GM12878 (cell line): ENCODE measurements at regions not wholly inside any gene's neighbourhood (a gene's known extent, or its start where the extent isn't known, plus 50 kb on each side); places are given as distances from the start of the nearest gene placed in this dataset.

ENCODE experiments used
- ATAC-seq: fragments of 200-7000 bp; cut with Tn5 transposase; 3 replicates; pipeline ENCODE4 v1.9.1; 2020; ENCODE audit warnings: mild to moderate bottlenecking, moderate library complexity
- BruUV-seq: library from RNA; stranded (reverse); fragments of 400-500 nt; replicated peaks from 2 replicates; lab custom pipeline; 2021; lab: Mats Ljungman, UMichigan
- CTCF ChIA-PET: fragments of 300-600 bp; sonication (Branson Sonifier 250); formaldehyde crosslinking; extraction: SDS; loops from one replicate; lab custom pipeline; 2021; ENCODE audit warnings: inconsistent platforms; lab: Yijun Ruan, JAX
- POLR2A ChIA-PET: fragments of 350-600 bp; formaldehyde crosslinking; extraction: SDS; loops from one replicate; lab custom pipeline; 2021; ENCODE audit warnings: inconsistent platforms; lab: Charles Lee
- RAD21 ChIA-PET: fragments of 300-600 bp; sonication (Branson Sonifier 250); formaldehyde crosslinking; loops from one replicate; lab custom pipeline; 2023; ENCODE audit warnings: antibody characterized with exemption; ENCODE audit not compliant: unreplicated experiment; lab: Charles Lee
- SMC1A ChIA-PET: fragments of 300-600 bp; sonication (Branson Sonifier 250); formaldehyde crosslinking; loops from one replicate; lab custom pipeline; 2023; ENCODE audit not compliant: unreplicated experiment, uncharacterized antibody; lab: Charles Lee
- DNase-seq: peaks from one replicate; pipeline ENCODE4 v3.0.0-alpha.2; 2011; ENCODE audit warnings: low read depth, low spot score
- FAIRE-seq: peaks from 3 replicates; lab custom pipeline; 2011; peaks lifted over from hg19 to GRCh38; lab: Jason Lieb, UNC
- H2AFZ ChIP-seq: 2 replicates; pipeline ENCODE4 v1.6.0; 2011; ENCODE audit warnings: low read depth, low read length, control low read depth; ENCODE audit not compliant: control insufficient read depth
- H3K27ac ChIP-seq: 2 replicates; pipeline ENCODE4 v1.5.1; 2011; ENCODE audit warnings: control low read depth; ENCODE audit not compliant: control insufficient read depth, insufficient read depth
- H3K27me3 ChIP-seq, 2 experiments: replicated peaks in 1 of 2; 2 replicates each; pipeline versions ENCODE4 v1.6.0 to v1.6.1; 2011; ENCODE audit warnings: low read length in 1 of 2; ENCODE audit not compliant: control insufficient read depth in 2 of 2, insufficient read depth in 2 of 2
- H3K36me3 ChIP-seq, 2 experiments: 2 replicates each; pipeline ENCODE4 v1.5.1; 2011; ENCODE audit warnings: low read length in 1 of 2; ENCODE audit not compliant: control insufficient read depth in 2 of 2, insufficient read depth in 2 of 2
- H3K4me1 ChIP-seq: 2 replicates; pipeline ENCODE4 v1.6.1; 2011; ENCODE audit warnings: mild to moderate bottlenecking, low read length, moderate library complexity, mixed read lengths; ENCODE audit not compliant: control insufficient read depth, insufficient read depth
- H3K4me2 ChIP-seq: 2 replicates; pipeline ENCODE4 v1.6.0; 2011; ENCODE audit warnings: control low read depth; ENCODE audit not compliant: control insufficient read depth, insufficient read depth
- H3K4me3 ChIP-seq: fragments of 200-600 bp; sonication (generic); 2 replicates; pipeline ENCODE4 v1.5.1; 2016
- H3K79me2 ChIP-seq: 2 replicates; pipeline ENCODE4 v1.6.0; 2011; ENCODE audit warnings: low read length; ENCODE audit not compliant: control insufficient read depth, insufficient read depth
- H3K9ac ChIP-seq: 2 replicates; pipeline ENCODE4 v1.8.0; 2011; ENCODE audit warnings: low read length, control low read depth, mixed read lengths; ENCODE audit not compliant: control insufficient read depth, insufficient read depth
- H3K9me3 ChIP-seq: replicated peaks from 3 replicates; pipeline ENCODE4 v1.5.1; 2011; ENCODE audit warnings: mild to moderate bottlenecking, low read length; ENCODE audit not compliant: control insufficient read depth, insufficient read depth
- H4K20me1 ChIP-seq: 2 replicates; pipeline ENCODE4 v1.6.0; 2011; ENCODE audit not compliant: control insufficient read depth, insufficient read depth
- HDGF ChIP-seq: fragments of 450-650 bp; IDR thresholded peaks from 2 replicates; pipeline ENCODE4 v1.6.1; 2016; ENCODE audit warnings: antibody characterized with exemption
- MTA2 ChIP-seq: fragments of 450-650 bp; IDR thresholded peaks from 2 replicates; pipeline ENCODE4 v1.6.1; 2016; ENCODE audit warnings: low read depth, mild to moderate bottlenecking, moderate library complexity
- NR2C1 ChIP-seq: fragments of 450-650 bp; IDR thresholded peaks from 2 replicates; pipeline ENCODE4 v1.6.1; 2017; ENCODE audit warnings: antibody characterized with exemption, mild to moderate bottlenecking, moderate library complexity
- PAX8 ChIP-seq: fragments of 450-650 bp; IDR thresholded peaks from 2 replicates; pipeline ENCODE4 v1.6.1; 2017; ENCODE audit warnings: mild to moderate bottlenecking, moderate library complexity
- SIX5 ChIP-seq: IDR thresholded peaks from 2 replicates; pipeline ENCODE4 v1.6.1; 2011; ENCODE audit warnings: mild to moderate bottlenecking, low read depth, low read length, moderate library complexity; ENCODE audit not compliant: severe bottlenecking
- WGBS: methylation state at CpG from one replicate; pipeline ENCODE4 v1.1.6; 2016; ENCODE audit warnings: low lambda C conversion rate; ENCODE audit not compliant: insufficient replicate concordance, insufficient coverage; ENCODE audit errors: missing lambda C conversion rate; 5-methylcytosine and 5-hydroxymethylcytosine counted together
- in situ Hi-C: fragments of 300-500 bp; cut with MboI; formaldehyde crosslinking; loops from 9 replicates; pipeline ENCODE4 v1.14.3; 2018; ENCODE audit warnings: mixed read lengths
- intact Hi-C: fragments of 100-400 bp; cut with micrococcal nuclease; formaldehyde crosslinking; loops from one replicate; pipeline ENCODE4 v1.14.2; 2022; ENCODE audit not compliant: unreplicated experiment
- TF ChIP-seq, protein P1 (sequence below): IDR thresholded peaks from 2 replicates; pipeline ENCODE4 v1.6.1; 2012; ENCODE audit warnings: low read depth, low read length, improper control_type of control experiment

GRCh38 chr7:156505876-156506275 is 134.7 kb upstream of the RNF32 start:
- ATAC-seq (no peak), FAIRE-seq (no peak), DNase-seq (no peak)
- Histone ChIP-seq H3K27me3 (no peaks in the 10 kb centered on the region), H3K27ac (no peak overlapping the region), H3K36me3 (no peaks in the 10 kb centered on the region), H3K4me1 (no peaks in the 10 kb centered on the region), H3K9me3 (no peaks in the 10 kb centered on the region; the same call in 2 of the 3 replicates), H4K20me1 (no peaks in the 10 kb centered on the region), H3K4me3 (no peak overlapping the region), H3K79me2 (no peaks in the 10 kb centered on the region), H2AFZ (no peak overlapping the region), H3K4me2 (no peak overlapping the region), H3K9ac (no peak overlapping the region)
- intact Hi-C loops, result no loop called here
- 36% methylated on average over 9 of the region's 10 CpGs for WGBS
- ChIA-PET RAD21 (no interaction called here), SMC1A (no interaction called here), POLR2A (no interaction called here), CTCF (no interaction called here)
- no TSS peak for BruUV-seq
- TF ChIP-seq SIX5 (no peak), MTA2 (no peak), HDGF (no peak), PAX8 (no peak), NR2C1 (no peak)
- TF ChIP-seq, protein P1, sequence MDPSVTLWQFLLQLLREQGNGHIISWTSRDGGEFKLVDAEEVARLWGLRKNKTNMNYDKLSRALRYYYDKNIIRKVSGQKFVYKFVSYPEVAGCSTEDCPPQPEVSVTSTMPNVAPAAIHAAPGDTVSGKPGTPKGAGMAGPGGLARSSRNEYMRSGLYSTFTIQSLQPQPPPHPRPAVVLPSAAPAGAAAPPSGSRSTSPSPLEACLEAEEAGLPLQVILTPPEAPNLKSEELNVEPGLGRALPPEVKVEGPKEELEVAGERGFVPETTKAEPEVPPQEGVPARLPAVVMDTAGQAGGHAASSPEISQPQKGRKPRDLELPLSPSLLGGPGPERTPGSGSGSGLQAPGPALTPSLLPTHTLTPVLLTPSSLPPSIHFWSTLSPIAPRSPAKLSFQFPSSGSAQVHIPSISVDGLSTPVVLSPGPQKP, result no peak
- in situ Hi-C loops, result no loop called here
